Tibial artery (tissue), 4 donors: ENCODE measurements at regions not wholly inside any gene's neighbourhood (a gene's known extent, or its start where the extent isn't known, plus 50 kb on each side); places are given as distances from the start of the nearest gene placed in this dataset.
A peak's percentile ranks its signal among the peaks of the same experiment; 100 is the strongest.

Source experiments
- DNase-seq, 2 donors: peaks; one replicate each; pipeline ENCODE4 v3.0.0-alpha.2; 2019
- H3K27ac ChIP-seq, 2 donors: fragments of 200-600 bp; sonication (generic) in 1 of 2; 1 replicate in 1 of 2; 2 replicates in 1 of 2; pipeline ENCODE4 v1.5.1; 2018 to 2019; ENCODE audit warnings: mild to moderate bottlenecking in 1 of 2
- H3K27me3 ChIP-seq, 2 donors: fragments of 200-600 bp; sonication (generic) in 1 of 2; one replicate each; pipeline versions ENCODE4 v1.5.1 to v1.6.0; 2016 to 2019
- H3K36me3 ChIP-seq, 3 donors: fragments of 200-600 bp; sonication (generic) in 2 of 3; one replicate each; pipeline ENCODE4 v1.5.1; 2016 to 2019; ENCODE audit warnings: mild to moderate bottlenecking in 2 of 3
- H3K4me1 ChIP-seq, 4 donors: fragments of 200-600 bp; sonication (generic) in 2 of 4; 1 replicate in 3 of 4; 2 replicates in 1 of 4; pipeline ENCODE4 v1.5.1; 2016 to 2019
- H3K4me3 ChIP-seq, 2 donors: fragments of 200-600 bp; sonication (generic) in 1 of 2; 1 replicate in 1 of 2; 2 replicates in 1 of 2; pipeline ENCODE4 v1.5.1; 2018 to 2019; ENCODE audit warnings: mild to moderate bottlenecking in 2 of 2
- H3K9me3 ChIP-seq, 3 donors: fragments of 200-600 bp; sonication (generic) in 1 of 3; one replicate each; pipeline ENCODE4 v1.5.1; 2016 to 2019
- intact Hi-C: fragments of 100-400 bp; cut with DNase I; formaldehyde crosslinking; loops from one replicate; pipeline ENCODE4 v1.15.0; 2023; ENCODE audit warnings: low total_unique reads
- TF ChIP-seq, protein P1 (sequence below), 2 experiments: fragments of 200-600 bp in 1 of 2; fragments of 450-650 bp in 1 of 2; IDR thresholded peaks; one replicate each; pipeline ENCODE4 v1.5.1; 2017 to 2019; ENCODE audit warnings: antibody characterized with exemption in 2 of 2, mild to moderate bottlenecking in 1 of 2, moderate library complexity in 1 of 2

- Histone ChIP-seq H3K4me3 (no peak overlapping the region), H3K27me3 (peaks cover 0 to 15% of the 10 kb centered on the region in 2 donors), H3K36me3 (no peaks in the 10 kb centered on the region), H3K4me1 (no peaks in the 10 kb centered on the region), H3K27ac (no peak overlapping the region), H3K9me3 (no peaks in the 10 kb centered on the region)
- intact Hi-C loops: no loop called here
- no peak for DNase-seq
- TF ChIP-seq, protein P1, sequence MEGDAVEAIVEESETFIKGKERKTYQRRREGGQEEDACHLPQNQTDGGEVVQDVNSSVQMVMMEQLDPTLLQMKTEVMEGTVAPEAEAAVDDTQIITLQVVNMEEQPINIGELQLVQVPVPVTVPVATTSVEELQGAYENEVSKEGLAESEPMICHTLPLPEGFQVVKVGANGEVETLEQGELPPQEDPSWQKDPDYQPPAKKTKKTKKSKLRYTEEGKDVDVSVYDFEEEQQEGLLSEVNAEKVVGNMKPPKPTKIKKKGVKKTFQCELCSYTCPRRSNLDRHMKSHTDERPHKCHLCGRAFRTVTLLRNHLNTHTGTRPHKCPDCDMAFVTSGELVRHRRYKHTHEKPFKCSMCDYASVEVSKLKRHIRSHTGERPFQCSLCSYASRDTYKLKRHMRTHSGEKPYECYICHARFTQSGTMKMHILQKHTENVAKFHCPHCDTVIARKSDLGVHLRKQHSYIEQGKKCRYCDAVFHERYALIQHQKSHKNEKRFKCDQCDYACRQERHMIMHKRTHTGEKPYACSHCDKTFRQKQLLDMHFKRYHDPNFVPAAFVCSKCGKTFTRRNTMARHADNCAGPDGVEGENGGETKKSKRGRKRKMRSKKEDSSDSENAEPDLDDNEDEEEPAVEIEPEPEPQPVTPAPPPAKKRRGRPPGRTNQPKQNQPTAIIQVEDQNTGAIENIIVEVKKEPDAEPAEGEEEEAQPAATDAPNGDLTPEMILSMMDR (IDR thresholded peaks at IDR 0.05): no peak
Observed at GRCh38 chr6:170081556-170081955, 209.3 kb downstream of the DLL1 start.

GRCh38 chr6:170080828-170081371 is 210.0 kb downstream of the DLL1 start:
- no peak for DNase-seq
- Histone ChIP-seq H3K9me3 (no peaks in the 10 kb centered on the region), H3K27ac (no peak overlapping the region), H3K27me3 (peaks cover 0 to 15% of the 10 kb centered on the region in 2 donors), H3K4me1 (no peaks in the 10 kb centered on the region), H3K36me3 (no peaks in the 10 kb centered on the region), H3K4me3 (no peak overlapping the region)
- intact Hi-C loops: no loop called here
- TF ChIP-seq, protein P1 (IDR thresholded peaks at IDR 0.05): no peak

- Histone ChIP-seq H3K9me3 (no peaks in the 10 kb centered on the region), H3K27ac (no peak overlapping the region), H3K36me3 (no peaks in the 10 kb centered on the region), H3K27me3 (peaks cover 0 to 15% of the 10 kb centered on the region in 2 donors), H3K4me3 (no peak overlapping the region), H3K4me1 (no peaks in the 10 kb centered on the region)
- TF ChIP-seq, protein P1 (IDR thresholded peaks at IDR 0.05): no peak
- no peak for DNase-seq
- intact Hi-C loops: no loop called here
Observed at GRCh38 chr6:170080169-170080827, 210.6 kb downstream of the DLL1 start.

- TF ChIP-seq, protein P1 (IDR thresholded peaks at IDR 0.05): no peak
- Histone ChIP-seq H3K4me1 (no peaks in the 10 kb centered on the region), H3K36me3 (no peaks in the 10 kb centered on the region), H3K9me3 (no peaks in the 10 kb centered on the region), H3K27me3 (peaks cover 0 to 13% of the 10 kb centered on the region in 2 donors), H3K27ac (no peak overlapping the region), H3K4me3 (no peak overlapping the region)
- intact Hi-C loops: no loop called here
- DNase-seq: no peak
Observed at GRCh38 chr6:170076466-170077165, 214.3 kb downstream of the DLL1 start.

DNA sequence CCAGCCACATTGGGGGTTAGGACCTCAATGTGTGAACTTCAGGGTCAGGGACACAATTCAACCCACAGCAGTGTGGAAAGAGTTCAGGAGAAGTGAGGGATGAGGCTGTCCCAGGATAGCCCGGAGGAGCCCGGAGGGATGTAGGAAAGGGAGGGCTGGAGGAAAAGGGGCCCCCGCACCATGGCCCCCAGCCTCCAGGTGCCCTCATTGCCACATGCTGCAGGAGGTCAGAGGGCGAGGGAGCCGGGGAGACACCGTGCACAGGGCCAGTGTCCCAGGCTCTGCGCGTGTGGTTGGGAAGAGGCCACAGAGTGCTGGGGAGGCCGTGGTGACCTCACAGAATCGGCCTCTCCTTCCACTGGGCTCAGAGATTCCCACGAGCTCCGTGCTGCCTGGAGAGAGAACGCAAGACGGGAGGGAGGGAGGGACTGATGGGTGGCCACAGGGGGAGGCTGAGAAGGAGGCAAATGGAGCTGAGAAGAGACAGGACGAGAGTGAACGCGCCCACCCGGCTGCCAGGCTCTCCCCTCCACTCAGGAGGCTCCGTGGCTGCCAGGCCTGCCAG is 215.1 kb downstream of the DLL1 start:
- TF ChIP-seq, protein P1 (IDR thresholded peaks at IDR 0.05): no peak
- Histone ChIP-seq H3K4me3 (no peak overlapping the region), H3K9me3 (no peaks in the 10 kb centered on the region), H3K27me3 (peaks cover 0 to 4% of the 10 kb centered on the region in 2 donors), H3K4me1 (no peaks in the 10 kb centered on the region), H3K36me3 (no peaks in the 10 kb centered on the region), H3K27ac (no peak overlapping the region)
- DNase-seq: peak in 1 of 2 donors; percentile 37
- intact Hi-C loops: no loop called here
